ENCODE measurements at regions not wholly inside any gene's neighbourhood (a gene's known extent, or its start where the extent isn't known, plus 50 kb on each side); places are given as distances from the start of the nearest gene placed in this dataset.

DNA sequence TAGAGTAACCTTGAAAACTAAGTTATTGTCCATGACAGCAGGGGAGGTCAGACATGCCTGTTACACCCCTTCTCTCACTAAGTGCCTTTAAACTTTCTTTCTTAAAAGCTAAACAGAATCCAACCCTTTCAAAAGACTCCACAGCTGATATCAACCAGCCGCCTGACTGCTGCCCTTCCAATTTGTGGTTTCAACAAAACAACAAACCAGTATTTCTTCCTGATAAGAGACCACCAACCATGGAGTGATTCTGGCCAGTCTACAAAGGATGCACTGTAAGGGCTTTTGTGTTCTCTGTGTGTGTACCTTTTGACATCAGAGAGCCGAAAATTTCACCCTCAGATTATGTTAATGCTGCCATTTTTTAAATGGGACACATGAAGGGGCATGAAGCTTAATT, 1204.2 kb downstream of the ROBO2 start:
- no peak overlapping the region for H3K4ac ChIP-seq (ENCODE audit: low read depth in 1 of 2, low read length in 2 of 2)
- no peak overlapping the region for H3K14ac ChIP-seq (ENCODE audit: low read length in 2 of 2)
- H3K9ac ChIP-seq (ENCODE audit: low read length) = no peak overlapping the region
- no peak overlapping the region for H2AFZ ChIP-seq (ENCODE audit: low read depth, low read length)
- H2AK5ac ChIP-seq (ENCODE audit: low read length, severe bottlenecking) = no peak overlapping the region
- no peaks in the 10 kb centered on the region for H3K36me3 ChIP-seq (ENCODE audit: control insufficient read depth in 1 of 2, insufficient read depth in 2 of 2, low read depth in 1 of 2, low read length in 2 of 2)
- H3K4me2 ChIP-seq (ENCODE audit: low read length, poor library complexity, severe bottlenecking) = no peak overlapping the region
- H3K23ac ChIP-seq (ENCODE audit: low read length in 2 of 2) = no peak overlapping the region
- no peak overlapping the region for H4K91ac ChIP-seq (ENCODE audit: low read length)
- no peaks in the 10 kb centered on the region for H3K27me3 ChIP-seq (ENCODE audit: control insufficient read depth in 1 of 2, insufficient read depth in 1 of 2, low read length in 2 of 2)
- peaks cover 24% of the 10 kb centered on the region for H3K9me3 ChIP-seq (ENCODE audit: control insufficient read depth, low read length)
- no peak overlapping the region for H2BK12ac ChIP-seq (ENCODE audit: low read length in 2 of 2)
- H3K18ac ChIP-seq (ENCODE audit: low read depth in 1 of 2, low read length in 2 of 2) = no peak overlapping the region
- H2BK15ac ChIP-seq (ENCODE audit: low read depth, poor library complexity, severe bottlenecking) = no peak overlapping the region
- H3K4me1 ChIP-seq (ENCODE audit: control insufficient read depth, insufficient read depth, low read depth, low read length) = no peaks in the 10 kb centered on the region
- H3K27ac ChIP-seq (ENCODE audit: low read length, poor library complexity, severe bottlenecking) = no peak overlapping the region
- no peak overlapping the region for H2BK5ac ChIP-seq (ENCODE audit: low read depth, low read length, poor library complexity, severe bottlenecking)
- no peak overlapping the region for H2BK120ac ChIP-seq (ENCODE audit: low read depth, low read length)
- H4K8ac ChIP-seq (ENCODE audit: low read length) = no peak overlapping the region
- H3K4me3 ChIP-seq (ENCODE audit: insufficient read depth in 1 of 2, low read depth in 1 of 2, low read length in 2 of 2) = no peak overlapping the region
- WGBS = 69% methylated on average over 1 of the region's 2 CpGs
- no peaks in the 10 kb centered on the region for H3K79me1 ChIP-seq (replicated peaks; ENCODE audit: low read length, poor library complexity, severe bottlenecking)
- DNase-seq = no peak

GRCh38 chr3:78249294-78249693, 1209.4 kb downstream of the ROBO2 start:
- Histone ChIP-seq H3K27ac (ENCODE audit: low read length, poor library complexity, severe bottlenecking) (no peak overlapping the region), H3K79me1 (replicated peaks; ENCODE audit: low read length, poor library complexity, severe bottlenecking) (no peaks in the 10 kb centered on the region), H2BK5ac (ENCODE audit: low read depth, low read length, poor library complexity, severe bottlenecking) (no peak overlapping the region), H2AK5ac (ENCODE audit: low read length, severe bottlenecking) (no peak overlapping the region), H2AFZ (ENCODE audit: low read depth, low read length) (no peak overlapping the region), H2BK120ac (ENCODE audit: low read depth, low read length) (no peak overlapping the region), H4K91ac (ENCODE audit: low read length) (no peak overlapping the region), H3K27me3 (ENCODE audit: control insufficient read depth in 1 of 2, insufficient read depth in 1 of 2, low read length in 2 of 2) (no peaks in the 10 kb centered on the region), H3K4me1 (ENCODE audit: control insufficient read depth, insufficient read depth, low read depth, low read length) (no peaks in the 10 kb centered on the region), H2BK15ac (ENCODE audit: low read depth, poor library complexity, severe bottlenecking) (no peak overlapping the region), H3K9me3 (ENCODE audit: control insufficient read depth, low read length) (peaks cover 8% of the 10 kb centered on the region), H3K4me3 (ENCODE audit: insufficient read depth in 1 of 2, low read depth in 1 of 2, low read length in 2 of 2) (no peak overlapping the region), H3K18ac (ENCODE audit: low read depth in 1 of 2, low read length in 2 of 2) (no peak overlapping the region), H4K8ac (ENCODE audit: low read length) (no peak overlapping the region), H3K23ac (ENCODE audit: low read length in 2 of 2) (no peak overlapping the region), H3K36me3 (ENCODE audit: control insufficient read depth in 1 of 2, insufficient read depth in 2 of 2, low read depth in 1 of 2, low read length in 2 of 2) (no peaks in the 10 kb centered on the region), H3K4ac (ENCODE audit: low read depth in 1 of 2, low read length in 2 of 2) (no peak overlapping the region), H3K9ac (ENCODE audit: low read length) (no peak overlapping the region), H2BK12ac (ENCODE audit: low read length in 2 of 2) (no peak overlapping the region), H3K14ac (ENCODE audit: low read length in 2 of 2) (no peak overlapping the region), H3K4me2 (ENCODE audit: low read length, poor library complexity, severe bottlenecking) (no peak overlapping the region)
- no peak for DNase-seq
- 57% methylated on average over 3 of the region's 3 CpGs for WGBS

DNA sequence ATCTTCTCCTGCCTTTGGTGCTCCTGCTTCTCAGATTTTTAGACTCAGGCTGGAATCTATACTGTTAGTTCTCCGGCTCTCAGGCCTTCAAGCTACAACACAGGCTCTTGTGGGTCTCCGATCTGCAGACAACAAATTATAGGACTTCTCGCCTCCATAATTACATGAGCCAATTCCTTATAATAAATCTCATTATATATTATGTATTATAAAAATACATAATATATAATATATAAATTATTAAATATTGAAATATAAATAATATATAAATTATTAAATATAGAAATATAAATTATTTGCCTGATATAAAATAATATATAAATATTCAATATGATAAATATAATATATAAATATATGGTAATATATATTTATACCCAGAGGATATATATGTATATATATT, 1214.0 kb downstream of the ROBO2 start:
- Histone ChIP-seq H4K8ac (ENCODE audit: low read length) (no peak overlapping the region), H3K18ac (ENCODE audit: low read depth in 1 of 2, low read length in 2 of 2) (no peak overlapping the region), H2BK5ac (ENCODE audit: low read depth, low read length, poor library complexity, severe bottlenecking) (no peak overlapping the region), H3K23ac (ENCODE audit: low read length in 2 of 2) (no peak overlapping the region), H3K27ac (ENCODE audit: low read length, poor library complexity, severe bottlenecking) (no peak overlapping the region), H2BK15ac (ENCODE audit: low read depth, poor library complexity, severe bottlenecking) (no peak overlapping the region), H3K36me3 (ENCODE audit: control insufficient read depth in 1 of 2, insufficient read depth in 2 of 2, low read depth in 1 of 2, low read length in 2 of 2) (no peaks in the 10 kb centered on the region), H3K14ac (ENCODE audit: low read length in 2 of 2) (no peak overlapping the region), H3K9me3 (ENCODE audit: control insufficient read depth, low read length) (no peaks in the 10 kb centered on the region), H3K27me3 (ENCODE audit: control insufficient read depth in 1 of 2, insufficient read depth in 1 of 2, low read length in 2 of 2) (no peaks in the 10 kb centered on the region), H3K4me1 (ENCODE audit: control insufficient read depth, insufficient read depth, low read depth, low read length) (no peaks in the 10 kb centered on the region), H3K4me2 (ENCODE audit: low read length, poor library complexity, severe bottlenecking) (no peak overlapping the region), H2BK120ac (ENCODE audit: low read depth, low read length) (peak overlapping the region; percentile 34), H3K4ac (ENCODE audit: low read depth in 1 of 2, low read length in 2 of 2) (no peak overlapping the region), H2AFZ (ENCODE audit: low read depth, low read length) (no peak overlapping the region), H2BK12ac (ENCODE audit: low read length in 2 of 2) (no peak overlapping the region), H3K79me1 (replicated peaks; ENCODE audit: low read length, poor library complexity, severe bottlenecking) (no peaks in the 10 kb centered on the region), H2AK5ac (ENCODE audit: low read length, severe bottlenecking) (no peak overlapping the region), H3K9ac (ENCODE audit: low read length) (no peak overlapping the region), H3K4me3 (ENCODE audit: insufficient read depth in 1 of 2, low read depth in 1 of 2, low read length in 2 of 2) (no peak overlapping the region), H4K91ac (ENCODE audit: low read length) (no peak overlapping the region)
- 100% methylated on average over 1 of the region's 3 CpGs for WGBS
- no peak for DNase-seq

DNA sequence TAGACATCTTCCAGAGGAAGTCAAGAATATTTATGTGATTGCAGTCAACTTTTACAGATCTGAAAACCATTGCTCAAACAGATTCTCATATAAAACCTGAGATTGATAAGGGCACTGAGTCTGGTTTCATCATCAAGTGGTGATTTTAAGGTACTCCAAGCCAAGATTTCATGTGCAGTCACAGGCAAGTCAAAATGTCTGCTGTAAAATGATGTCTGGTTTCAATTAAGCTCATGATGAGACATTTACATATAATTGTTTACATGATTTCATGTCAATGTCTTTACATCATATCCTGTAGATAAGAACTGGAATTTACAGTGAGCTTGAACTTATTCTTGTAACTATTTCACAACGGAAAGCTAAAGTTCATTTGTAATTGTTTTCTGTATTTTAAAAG, 1215.5 kb downstream of the ROBO2 start:
- Histone ChIP-seq H3K27me3 (ENCODE audit: control insufficient read depth in 1 of 2, insufficient read depth in 1 of 2, low read length in 2 of 2) (no peaks in the 10 kb centered on the region), H2AFZ (ENCODE audit: low read depth, low read length) (no peak overlapping the region), H3K27ac (ENCODE audit: low read length, poor library complexity, severe bottlenecking) (no peak overlapping the region), H4K8ac (ENCODE audit: low read length) (no peak overlapping the region), H3K36me3 (ENCODE audit: control insufficient read depth in 1 of 2, insufficient read depth in 2 of 2, low read depth in 1 of 2, low read length in 2 of 2) (no peaks in the 10 kb centered on the region), H3K79me1 (replicated peaks; ENCODE audit: low read length, poor library complexity, severe bottlenecking) (no peaks in the 10 kb centered on the region), H3K4ac (ENCODE audit: low read depth in 1 of 2, low read length in 2 of 2) (no peak overlapping the region), H3K9me3 (ENCODE audit: control insufficient read depth, low read length) (no peaks in the 10 kb centered on the region), H2BK5ac (ENCODE audit: low read depth, low read length, poor library complexity, severe bottlenecking) (no peak overlapping the region), H2BK15ac (ENCODE audit: low read depth, poor library complexity, severe bottlenecking) (no peak overlapping the region), H3K4me3 (ENCODE audit: insufficient read depth in 1 of 2, low read depth in 1 of 2, low read length in 2 of 2) (no peak overlapping the region), H3K23ac (ENCODE audit: low read length in 2 of 2) (no peak overlapping the region), H4K91ac (ENCODE audit: low read length) (no peak overlapping the region), H3K14ac (ENCODE audit: low read length in 2 of 2) (no peak overlapping the region), H3K9ac (ENCODE audit: low read length) (no peak overlapping the region), H2BK120ac (ENCODE audit: low read depth, low read length) (no peak overlapping the region), H2AK5ac (ENCODE audit: low read length, severe bottlenecking) (no peak overlapping the region), H3K4me2 (ENCODE audit: low read length, poor library complexity, severe bottlenecking) (no peak overlapping the region), H3K4me1 (ENCODE audit: control insufficient read depth, insufficient read depth, low read depth, low read length) (no peaks in the 10 kb centered on the region), H3K18ac (ENCODE audit: low read depth in 1 of 2, low read length in 2 of 2) (no peak overlapping the region), H2BK12ac (ENCODE audit: low read length in 2 of 2) (no peak overlapping the region)
- peak; percentile 81 for DNase-seq
- WGBS = no CpG with 5 or more reads among the region's 1 CpG
